ENCODE measurements at regions not wholly inside any gene's neighbourhood (a gene's known extent, or its start where the extent isn't known, plus 50 kb on each side); places are given as distances from the start of the nearest gene placed in this dataset.

GRCh38 chr4:30294295-30294694, 425.9 kb upstream of the PCDH7 start:
- H3K4me2 ChIP-seq = no peak overlapping the region
- no peaks in the 10 kb centered on the region for H4K20me1 ChIP-seq (ENCODE audit: insufficient read depth, poor library complexity, severe bottlenecking)
- no peak for DNase-seq (ENCODE audit: low spot score)
- no peaks in the 10 kb centered on the region for H3K36me3 ChIP-seq (replicated peaks; ENCODE audit: insufficient read depth, low read depth)
- no peak overlapping the region for H3K4me3 ChIP-seq
- H3K4me1 ChIP-seq (ENCODE audit: insufficient read depth) = no peaks in the 10 kb centered on the region
- no peaks in the 10 kb centered on the region for H3K9me3 ChIP-seq (ENCODE audit: low read depth)
- no peaks in the 10 kb centered on the region for H3K79me2 ChIP-seq
- no peaks in the 10 kb centered on the region for H3K27me3 ChIP-seq
- TF ChIP-seq CTCF (IDR thresholded peaks at IDR 0.05; ENCODE audit: poor library complexity) = no peak
- no peak for TF ChIP-seq EZH2 (IDR thresholded peaks at IDR 0.05; ENCODE audit: borderline replicate concordance)
- no peak for TF ChIP-seq EZH2phosphoT487 (IDR thresholded peaks at IDR 0.05; ENCODE audit: low read depth, severe bottlenecking, unreplicated experiment)
- no peaks in the 10 kb centered on the region for H3K9me2 ChIP-seq (replicated peaks; ENCODE audit: insufficient read depth)
- WGBS (ENCODE audit: low lambda C conversion rate, missing lambda C conversion rate) = 94% methylated on average over 3 of the region's 3 CpGs
- H3K27ac ChIP-seq = no peak overlapping the region
- no peak overlapping the region for H2AFZ ChIP-seq

- H3K27ac ChIP-seq = no peak overlapping the region
- no peaks in the 10 kb centered on the region for H3K4me1 ChIP-seq (ENCODE audit: insufficient read depth)
- no peak for TF ChIP-seq CTCF (IDR thresholded peaks at IDR 0.05; ENCODE audit: poor library complexity)
- TF ChIP-seq EZH2 (IDR thresholded peaks at IDR 0.05; ENCODE audit: borderline replicate concordance) = no peak
- TF ChIP-seq EZH2phosphoT487 (IDR thresholded peaks at IDR 0.05; ENCODE audit: low read depth, severe bottlenecking, unreplicated experiment) = no peak
- 86% methylated on average over 5 of the region's 5 CpGs for WGBS (ENCODE audit: low lambda C conversion rate, missing lambda C conversion rate)
- no peaks in the 10 kb centered on the region for H4K20me1 ChIP-seq (ENCODE audit: insufficient read depth, poor library complexity, severe bottlenecking)
- no peaks in the 10 kb centered on the region for H3K9me2 ChIP-seq (replicated peaks; ENCODE audit: insufficient read depth)
- H3K36me3 ChIP-seq (replicated peaks; ENCODE audit: insufficient read depth, low read depth) = no peaks in the 10 kb centered on the region
- no peaks in the 10 kb centered on the region for H3K79me2 ChIP-seq
- H2AFZ ChIP-seq = no peak overlapping the region
- H3K27me3 ChIP-seq = no peaks in the 10 kb centered on the region
- no peak for DNase-seq (ENCODE audit: low spot score)
- H3K4me3 ChIP-seq = no peak overlapping the region
- no peak overlapping the region for H3K4me2 ChIP-seq
- H3K9me3 ChIP-seq (ENCODE audit: low read depth) = no peaks in the 10 kb centered on the region
Measured at GRCh38 chr4:30295652-30296051, 424.5 kb upstream of the PCDH7 start.

- DNase-seq (ENCODE audit: low spot score) = no peak
- H2AFZ ChIP-seq = no peak overlapping the region
- no peaks in the 10 kb centered on the region for H4K20me1 ChIP-seq (ENCODE audit: insufficient read depth, poor library complexity, severe bottlenecking)
- TF ChIP-seq CTCF (IDR thresholded peaks at IDR 0.05; ENCODE audit: poor library complexity) (no peak), EZH2phosphoT487 (IDR thresholded peaks at IDR 0.05; ENCODE audit: low read depth, severe bottlenecking, unreplicated experiment) (no peak), EZH2 (IDR thresholded peaks at IDR 0.05; ENCODE audit: borderline replicate concordance) (no peak)
- H3K9me3 ChIP-seq (ENCODE audit: low read depth) = no peaks in the 10 kb centered on the region
- H3K4me1 ChIP-seq (ENCODE audit: insufficient read depth) = no peaks in the 10 kb centered on the region
- no peaks in the 10 kb centered on the region for H3K9me2 ChIP-seq (replicated peaks; ENCODE audit: insufficient read depth)
- no peak overlapping the region for H3K4me2 ChIP-seq
- H3K27ac ChIP-seq = no peak overlapping the region
- no peaks in the 10 kb centered on the region for H3K36me3 ChIP-seq (replicated peaks; ENCODE audit: insufficient read depth, low read depth)
- no peaks in the 10 kb centered on the region for H3K79me2 ChIP-seq
- H3K27me3 ChIP-seq = no peaks in the 10 kb centered on the region
- no peak overlapping the region for H3K4me3 ChIP-seq
Measured at GRCh38 chr4:30314001-30314400, 406.2 kb upstream of the PCDH7 start.

Measured in hepatocyte (in vitro differentiated cells).